ENCODE measurements at regions not wholly inside any gene's neighbourhood (a gene's known extent, or its start where the extent isn't known, plus 50 kb on each side); places are given as distances from the start of the nearest gene placed in this dataset.
A peak's percentile ranks its signal among the peaks of the same experiment; 100 is the strongest.

DNA sequence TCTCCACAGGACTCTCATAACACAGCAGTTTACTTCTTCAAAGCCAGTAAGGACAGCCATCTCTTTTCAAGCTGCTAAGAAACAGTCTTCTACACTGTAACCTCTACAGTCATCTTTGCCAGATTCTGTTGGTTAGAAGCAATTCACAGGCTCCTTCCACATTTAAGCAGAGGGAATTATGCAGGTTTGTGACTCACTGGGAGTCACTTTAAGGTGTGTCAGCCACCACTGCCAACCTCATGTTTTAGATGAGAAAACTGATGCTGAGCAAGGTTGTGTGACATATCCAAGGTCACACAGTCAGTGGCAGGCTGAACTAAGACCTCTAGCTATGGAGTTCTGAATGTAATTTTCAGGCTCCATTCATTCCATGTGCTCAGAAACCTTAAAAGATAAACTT, 143.5 kb downstream of the QDPR start:
- CTCF ChIA-PET, result interaction anchor here (1.9 kb wide), 1 partner anchor 13 kb away, joined by 5 read pairs; no protein-coding TSS in a partner anchor
- intact Hi-C loops (cut with micrococcal nuclease; ENCODE audit: unreplicated experiment), result no loop called here

DNA sequence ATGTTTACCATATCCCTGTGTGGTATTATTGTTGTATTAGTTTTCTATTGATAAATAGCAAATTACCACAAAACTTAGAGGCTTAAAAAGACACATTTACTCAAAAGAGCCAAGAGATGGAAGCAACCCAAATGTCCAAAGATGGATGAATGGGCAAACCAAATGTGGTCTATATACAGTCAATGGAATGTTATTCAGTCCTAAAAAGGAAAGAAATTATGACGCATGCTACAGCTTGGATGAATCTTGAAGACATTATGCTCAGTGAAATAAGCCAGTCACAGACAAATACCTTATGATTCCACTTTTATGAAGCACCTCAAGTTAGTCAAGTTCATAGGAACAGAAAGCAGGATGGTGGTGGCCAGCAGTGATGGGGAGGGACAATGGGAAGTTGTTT, 144.7 kb downstream of the QDPR start:
- Histone ChIP-seq H3K9me3 (replicated peaks; ENCODE audit: control insufficient read depth, insufficient read depth, low read length) (no peaks in the 10 kb centered on the region), H4K20me1 (ENCODE audit: control insufficient read depth, insufficient read depth) (no peaks in the 10 kb centered on the region), H3K36me3 (ENCODE audit: control insufficient read depth in 2 of 2, insufficient read depth in 2 of 2, low read length in 1 of 2) (no peaks in the 10 kb centered on the region), H3K79me2 (ENCODE audit: control insufficient read depth, insufficient read depth, low read length) (no peaks in the 10 kb centered on the region), H3K9ac (ENCODE audit: control insufficient read depth, insufficient read depth, low read length) (no peak overlapping the region), H3K4me1 (ENCODE audit: control insufficient read depth, insufficient read depth, low read length) (no peaks in the 10 kb centered on the region), H3K4me2 (ENCODE audit: control insufficient read depth, insufficient read depth) (no peak overlapping the region), H3K27me3 (replicated peaks in 1 of 2; ENCODE audit: control insufficient read depth in 2 of 2, insufficient read depth in 2 of 2, low read length in 1 of 2) (no peaks in the 10 kb centered on the region), H3K4me3 (no peak overlapping the region), H3K27ac (ENCODE audit: control insufficient read depth, insufficient read depth) (no peak overlapping the region), H2AFZ (ENCODE audit: control insufficient read depth, low read depth, low read length) (no peak overlapping the region)
- no TSS peak for BruUV-seq (replicated peaks)
- ChIA-PET RAD21 (ENCODE audit: unreplicated experiment) (no interaction called here), POLR2A (no interaction called here), SMC1A (ENCODE audit: uncharacterized antibody, unreplicated experiment) (interaction anchor here (1.0 kb wide), 1 partner anchor 9 kb away, joined by 3 read pairs; no protein-coding TSS in a partner anchor), CTCF (interaction anchor here (0.6 to 1.7 kb wide), 2 partner anchors 20 to 59 kb away, joined by 3 read pairs; no protein-coding TSS in a partner anchor)
- 100% methylated on average over 1 of the region's 1 CpG for WGBS (ENCODE audit: insufficient coverage, insufficient replicate concordance, low lambda C conversion rate, missing lambda C conversion rate)
- intact Hi-C loops (cut with micrococcal nuclease; ENCODE audit: unreplicated experiment), result no loop called here
- in situ Hi-C loops (cut with MboI), result no loop called here
- ATAC-seq (no peak), FAIRE-seq (no peak), DNase-seq (ENCODE audit: low read depth, low spot score) (no peak)
- TF ChIP-seq JUND (IDR thresholded peaks at IDR 0.05; ENCODE audit: low read depth, low read length) (no peak), GATAD2B (conservative IDR thresholded peaks at IDR 0.05; ENCODE audit: low read depth) (no peak), BMI1 (IDR thresholded peaks at IDR 0.05; ENCODE audit: borderline replicate concordance) (no peak), CREM (IDR thresholded peaks at IDR 0.05; ENCODE audit: low read depth) (no peak), SMARCA5 (IDR thresholded peaks at IDR 0.05) (no peak), POLR2AphosphoS2 (IDR thresholded peaks at IDR 0.05; ENCODE audit: low read depth, low read length) (no peak), SREBF1 (IDR thresholded peaks at IDR 0.05; ENCODE audit: low read length) (no peak), IRF4 (IDR thresholded peaks at IDR 0.05; ENCODE audit: low read depth, low read length) (no peak), EED (IDR thresholded peaks at IDR 0.05; ENCODE audit: low read depth) (no peak), TBL1XR1 (IDR thresholded peaks at IDR 0.05; ENCODE audit: low read depth, low read length) (no peak)
- TF ChIP-seq, protein P1, sequence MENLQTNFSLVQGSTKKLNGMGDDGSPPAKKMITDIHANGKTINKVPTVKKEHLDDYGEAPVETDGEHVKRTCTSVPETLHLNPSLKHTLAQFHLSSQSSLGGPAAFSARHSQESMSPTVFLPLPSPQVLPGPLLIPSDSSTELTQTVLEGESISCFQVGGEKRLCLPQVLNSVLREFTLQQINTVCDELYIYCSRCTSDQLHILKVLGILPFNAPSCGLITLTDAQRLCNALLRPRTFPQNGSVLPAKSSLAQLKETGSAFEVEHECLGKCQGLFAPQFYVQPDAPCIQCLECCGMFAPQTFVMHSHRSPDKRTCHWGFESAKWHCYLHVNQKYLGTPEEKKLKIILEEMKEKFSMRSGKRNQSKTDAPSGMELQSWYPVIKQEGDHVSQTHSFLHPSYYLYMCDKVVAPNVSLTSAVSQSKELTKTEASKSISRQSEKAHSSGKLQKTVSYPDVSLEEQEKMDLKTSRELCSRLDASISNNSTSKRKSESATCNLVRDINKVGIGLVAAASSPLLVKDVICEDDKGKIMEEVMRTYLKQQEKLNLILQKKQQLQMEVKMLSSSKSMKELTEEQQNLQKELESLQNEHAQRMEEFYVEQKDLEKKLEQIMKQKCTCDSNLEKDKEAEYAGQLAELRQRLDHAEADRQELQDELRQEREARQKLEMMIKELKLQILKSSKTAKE (IDR thresholded peaks at IDR 0.05; ENCODE audit: low read depth, poor library complexity, severe bottlenecking), result no peak
- TF ChIP-seq, protein P2, sequence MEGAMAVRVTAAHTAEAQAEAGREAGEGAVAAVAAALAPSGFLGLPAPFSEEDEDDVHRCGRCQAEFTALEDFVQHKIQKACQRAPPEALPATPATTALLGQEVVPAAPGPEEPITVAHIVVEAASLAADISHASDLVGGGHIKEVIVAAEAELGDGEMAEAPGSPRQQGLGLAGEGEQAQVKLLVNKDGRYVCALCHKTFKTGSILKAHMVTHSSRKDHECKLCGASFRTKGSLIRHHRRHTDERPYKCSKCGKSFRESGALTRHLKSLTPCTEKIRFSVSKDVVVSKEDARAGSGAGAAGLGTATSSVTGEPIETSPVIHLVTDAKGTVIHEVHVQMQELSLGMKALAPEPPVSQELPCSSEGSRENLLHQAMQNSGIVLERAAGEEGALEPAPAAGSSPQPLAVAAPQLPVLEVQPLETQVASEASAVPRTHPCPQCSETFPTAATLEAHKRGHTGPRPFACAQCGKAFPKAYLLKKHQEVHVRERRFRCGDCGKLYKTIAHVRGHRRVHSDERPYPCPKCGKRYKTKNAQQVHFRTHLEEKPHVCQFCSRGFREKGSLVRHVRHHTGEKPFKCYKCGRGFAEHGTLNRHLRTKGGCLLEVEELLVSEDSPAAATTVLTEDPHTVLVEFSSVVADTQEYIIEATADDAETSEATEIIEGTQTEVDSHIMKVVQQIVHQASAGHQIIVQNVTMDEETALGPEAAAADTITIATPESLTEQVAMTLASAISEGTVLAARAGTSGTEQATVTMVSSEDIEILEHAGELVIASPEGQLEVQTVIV (IDR thresholded peaks at IDR 0.05; ENCODE audit: borderline replicate concordance, partially characterized antibody), result no peak
- TF ChIP-seq, protein P3, sequence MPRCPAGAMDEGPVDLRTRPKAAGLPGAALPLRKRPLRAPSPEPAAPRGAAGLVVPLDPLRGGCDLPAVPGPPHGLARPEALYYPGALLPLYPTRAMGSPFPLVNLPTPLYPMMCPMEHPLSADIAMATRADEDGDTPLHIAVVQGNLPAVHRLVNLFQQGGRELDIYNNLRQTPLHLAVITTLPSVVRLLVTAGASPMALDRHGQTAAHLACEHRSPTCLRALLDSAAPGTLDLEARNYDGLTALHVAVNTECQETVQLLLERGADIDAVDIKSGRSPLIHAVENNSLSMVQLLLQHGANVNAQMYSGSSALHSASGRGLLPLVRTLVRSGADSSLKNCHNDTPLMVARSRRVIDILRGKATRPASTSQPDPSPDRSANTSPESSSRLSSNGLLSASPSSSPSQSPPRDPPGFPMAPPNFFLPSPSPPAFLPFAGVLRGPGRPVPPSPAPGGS (IDR thresholded peaks at IDR 0.05; ENCODE audit: borderline replicate concordance, insufficient read depth, low read depth, low read length, poor library complexity, severe bottlenecking), result no peak

More for the DNA sequence above, 143.5 kb downstream of the QDPR start:
- TF ChIP-seq HDAC2 (IDR thresholded peaks at IDR 0.05), result no peak
- in situ Hi-C loops (cut with MboI), result no loop called here
- DNase-seq (ENCODE audit: low read depth, low spot score) (no peak), FAIRE-seq (peak; percentile 7), ATAC-seq (no peak)
- no peak overlapping the region for H3K4me3 ChIP-seq
- H2AFZ ChIP-seq (ENCODE audit: control insufficient read depth, low read depth, low read length), result no peak overlapping the region
- no peaks in the 10 kb centered on the region for H3K79me2 ChIP-seq (ENCODE audit: control insufficient read depth, insufficient read depth, low read length)
- BruUV-seq (replicated peaks), result no TSS peak
- no peak overlapping the region for H3K4me2 ChIP-seq (ENCODE audit: control insufficient read depth, insufficient read depth)
- no peak overlapping the region for H3K27ac ChIP-seq (ENCODE audit: control insufficient read depth, insufficient read depth)
- H3K36me3 ChIP-seq (ENCODE audit: control insufficient read depth in 2 of 2, insufficient read depth in 2 of 2, low read length in 1 of 2), result no peaks in the 10 kb centered on the region
- SMC1A ChIA-PET (ENCODE audit: uncharacterized antibody, unreplicated experiment), result interaction anchor here (1.2 kb wide), 1 partner anchor 11 kb away, joined by 3 read pairs; no protein-coding TSS in a partner anchor
- H4K20me1 ChIP-seq (ENCODE audit: control insufficient read depth, insufficient read depth), result no peaks in the 10 kb centered on the region
- POLR2A ChIA-PET, result no interaction called here
- no peak overlapping the region for H3K9ac ChIP-seq (ENCODE audit: control insufficient read depth, insufficient read depth, low read length)
- RAD21 ChIA-PET (ENCODE audit: unreplicated experiment), result no interaction called here
- H3K9me3 ChIP-seq (replicated peaks; ENCODE audit: control insufficient read depth, insufficient read depth, low read length), result no peaks in the 10 kb centered on the region
- H3K4me1 ChIP-seq (ENCODE audit: control insufficient read depth, insufficient read depth, low read length), result no peaks in the 10 kb centered on the region
- no peaks in the 10 kb centered on the region for H3K27me3 ChIP-seq (replicated peaks in 1 of 2; ENCODE audit: control insufficient read depth in 2 of 2, insufficient read depth in 2 of 2, low read length in 1 of 2)
